GM12892 (cell line): ENCODE measurements at regions not wholly inside any gene's neighbourhood (a gene's known extent, or its start where the extent isn't known, plus 50 kb on each side); places are given as distances from the start of the nearest gene placed in this dataset.

Source experiments
- POLR2A ChIP-seq: IDR thresholded peaks from 2 replicates; pipeline ENCODE4 v1.6.1; 2011; ENCODE audit warnings: low read depth, low read length, control low read depth
- TAF1 ChIP-seq: IDR thresholded peaks from 2 replicates; pipeline ENCODE4 v1.6.1; 2011; ENCODE audit warnings: low read depth, mild to moderate bottlenecking, control low read depth, low read length, borderline replicate concordance

GRCh38 chr4:23291139-23291538, 598.4 kb downstream of the GBA3 start:
- no peak for TF ChIP-seq POLR2A
- no peak for TF ChIP-seq TAF1
